PC-3 (cell line): ENCODE measurements at regions not wholly inside any gene's neighbourhood (a gene's known extent, or its start where the extent isn't known, plus 50 kb on each side); places are given as distances from the start of the nearest gene placed in this dataset.

Experiments used
- CTCF ChIP-seq: fragments of 300-600 bp; sonication (generic); conservative IDR thresholded peaks from 2 replicates; pipeline ENCODE4 v1.5.1; 2017; ENCODE audit warnings: antibody characterized with exemption, low read depth, mild to moderate bottlenecking, low read length
- EZH2 ChIP-seq: fragments of 300-600 bp; sonication (generic); IDR thresholded peaks from one replicate; pipeline ENCODE4 v1.6.1; 2017; ENCODE audit warnings: antibody characterized with exemption, mild to moderate bottlenecking, low read length; ENCODE audit not compliant: unreplicated experiment

DNA sequence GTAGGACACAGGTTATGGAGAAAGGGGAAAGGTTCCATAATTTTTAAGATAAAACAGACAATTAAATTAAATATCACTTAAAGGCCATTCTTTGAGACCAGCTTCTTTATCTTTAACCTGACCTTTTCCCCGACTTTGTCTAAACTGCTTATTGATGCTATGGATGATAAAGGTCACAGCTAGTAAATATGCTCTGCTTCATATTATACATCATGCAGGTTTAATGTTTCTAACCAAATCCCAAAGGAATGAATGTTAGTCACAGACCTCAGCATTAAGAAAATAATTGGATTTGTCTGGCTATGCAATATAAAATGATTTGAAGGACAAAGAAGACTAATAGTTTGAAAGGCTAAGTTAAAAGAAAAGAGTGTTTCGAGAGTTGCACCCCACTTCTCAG is 147.6 kb downstream of the ST8SIA4 start:
- no peak for TF ChIP-seq CTCF
- no peak for TF ChIP-seq EZH2
